Vagina (tissue), 2 donors: ENCODE measurements at regions not wholly inside any gene's neighbourhood (a gene's known extent, or its start where the extent isn't known, plus 50 kb on each side); places are given as distances from the start of the nearest gene placed in this dataset.

ENCODE experiments used
- CTCF ChIP-seq, 3 experiments: fragments of 450-650 bp in 2 of 3; fragments of 200-600 bp in 1 of 3; sonication (generic) in 1 of 3; IDR thresholded peaks; one replicate each; pipeline ENCODE4 v1.5.1; 2017 to 2019; ENCODE audit warnings: antibody characterized with exemption in 3 of 3, mild to moderate bottlenecking in 2 of 3, moderate library complexity in 2 of 3
- POLR2A ChIP-seq, 2 donors: fragments of 450-650 bp; IDR thresholded peaks; one replicate each; pipeline ENCODE4 v1.6.1; 2017; ENCODE audit warnings: antibody characterized with exemption in 2 of 2, mild to moderate bottlenecking in 2 of 2, moderate library complexity in 2 of 2

GRCh38 chr6:85394199-85394598, 55.7 kb upstream of the NT5E start:
- TF ChIP-seq CTCF (IDR thresholded peaks at IDR 0.05) (no peak), POLR2A (IDR thresholded peaks at IDR 0.05) (no peak)
